Keratinocyte (primary cell): ENCODE measurements at regions not wholly inside any gene's neighbourhood (a gene's known extent, or its start where the extent isn't known, plus 50 kb on each side); places are given as distances from the start of the nearest gene placed in this dataset.

Source experiments
- DNase-seq: peaks from one replicate; pipeline ENCODE4 v3.0.0-alpha.2; 2011; ENCODE audit warnings: low read depth, missing footprints, low spot score
- FAIRE-seq: peaks from 2 replicates; lab custom pipeline; 2011; peaks lifted over from hg19 to GRCh38; lab: Jason Lieb, UNC
- H2AFZ ChIP-seq: 2 replicates; pipeline ENCODE4 v1.6.0; 2012; ENCODE audit warnings: low read length, control low read depth, inconsistent platforms; ENCODE audit not compliant: control insufficient read depth
- H3K27ac ChIP-seq: 2 replicates; pipeline ENCODE4 v1.5.1; 2011; ENCODE audit warnings: low read length; ENCODE audit not compliant: control insufficient read depth, insufficient read depth
- H3K27me3 ChIP-seq: 3 replicates; pipeline ENCODE4 v1.6.0; 2011; ENCODE audit warnings: low read length; ENCODE audit not compliant: control insufficient read depth, insufficient read depth; ENCODE audit errors: extremely low read depth
- H3K36me3 ChIP-seq, 2 experiments: 2 replicates in 1 of 2; 3 replicates in 1 of 2; pipeline ENCODE4 v1.5.1; 2011; ENCODE audit warnings: low read length in 2 of 2, mild to moderate bottlenecking in 1 of 2; ENCODE audit not compliant: control insufficient read depth in 2 of 2, insufficient read depth in 2 of 2; ENCODE audit errors: extremely low read depth in 1 of 2
- H3K4me1 ChIP-seq: 3 replicates; pipeline ENCODE4 v1.5.1; 2011; ENCODE audit warnings: low read length; ENCODE audit not compliant: control insufficient read depth, insufficient read depth; ENCODE audit errors: extremely low read depth
- H3K4me2 ChIP-seq: 3 replicates; pipeline ENCODE4 v1.6.0; 2011; ENCODE audit warnings: low read depth, low read length; ENCODE audit not compliant: control insufficient read depth, insufficient read depth; ENCODE audit errors: extremely low read depth
- H3K4me3 ChIP-seq, 3 experiments: fragments of 200-600 bp in 1 of 3; sonication (generic) in 1 of 3; 2 replicates in 2 of 3; 3 replicates in 1 of 3; pipeline ENCODE4 v1.5.1; 2011 to 2016; ENCODE audit warnings: low read length in 3 of 3, mild to moderate bottlenecking in 3 of 3, control low read depth in 2 of 3, inconsistent platforms in 1 of 3, low read depth in 1 of 3, mixed read lengths in 1 of 3, mixed run types in 1 of 3, moderate library complexity in 1 of 3; ENCODE audit not compliant: control insufficient read depth in 2 of 3, insufficient read depth in 2 of 3; ENCODE audit errors: extremely low read depth in 1 of 3
- H3K79me2 ChIP-seq: 2 replicates; pipeline ENCODE4 v1.6.0; 2012; ENCODE audit warnings: low read length; ENCODE audit not compliant: control insufficient read depth, insufficient read depth
- H3K9ac ChIP-seq: 3 replicates; pipeline ENCODE4 v1.6.0; 2011; ENCODE audit warnings: low read length; ENCODE audit not compliant: control insufficient read depth, insufficient read depth; ENCODE audit errors: extremely low read depth
- H3K9me1 ChIP-seq: 3 replicates; pipeline ENCODE4 v1.6.0; 2011; ENCODE audit warnings: low read length; ENCODE audit not compliant: control insufficient read depth, insufficient read depth; ENCODE audit errors: extremely low read depth
- H3K9me3 ChIP-seq: 2 replicates; pipeline ENCODE4 v1.5.1; 2012; ENCODE audit warnings: low read depth, low read length; ENCODE audit not compliant: control insufficient read depth
- H4K20me1 ChIP-seq: 3 replicates; pipeline ENCODE4 v1.6.0; 2011; ENCODE audit warnings: low read length; ENCODE audit not compliant: control insufficient read depth, insufficient read depth; ENCODE audit errors: extremely low read depth
- EZH2 ChIP-seq: IDR thresholded peaks from one replicate; pipeline ENCODE4 v1.6.1; 2012; ENCODE audit warnings: inconsistent platforms, mild to moderate bottlenecking, low read length, moderate library complexity
- dilution Hi-C: fragments of 300-500 bp; cut with MboI; formaldehyde crosslinking; loops from one replicate; pipeline ENCODE4 v1.7.0; 2020; ENCODE audit warnings: low sequenced_read_pairs; ENCODE audit not compliant: extremely low pct_ligation_motif_present
- TF ChIP-seq, protein P1 (sequence below), 3 experiments: IDR thresholded peaks in 1 of 3; conservative IDR thresholded peaks in 1 of 3; optimal IDR thresholded peaks in 1 of 3; 2 replicates in 2 of 3; 3 replicates in 1 of 3; pipeline versions ENCODE3 to v1.5.1; 2011; ENCODE audit warnings: low read length in 3 of 3, mild to moderate bottlenecking in 3 of 3, moderate library complexity in 2 of 3, control low read depth in 1 of 3, inconsistent platforms in 1 of 3; ENCODE audit not compliant: insufficient read depth in 2 of 3; ENCODE audit errors: extremely low read depth in 1 of 3

DNA sequence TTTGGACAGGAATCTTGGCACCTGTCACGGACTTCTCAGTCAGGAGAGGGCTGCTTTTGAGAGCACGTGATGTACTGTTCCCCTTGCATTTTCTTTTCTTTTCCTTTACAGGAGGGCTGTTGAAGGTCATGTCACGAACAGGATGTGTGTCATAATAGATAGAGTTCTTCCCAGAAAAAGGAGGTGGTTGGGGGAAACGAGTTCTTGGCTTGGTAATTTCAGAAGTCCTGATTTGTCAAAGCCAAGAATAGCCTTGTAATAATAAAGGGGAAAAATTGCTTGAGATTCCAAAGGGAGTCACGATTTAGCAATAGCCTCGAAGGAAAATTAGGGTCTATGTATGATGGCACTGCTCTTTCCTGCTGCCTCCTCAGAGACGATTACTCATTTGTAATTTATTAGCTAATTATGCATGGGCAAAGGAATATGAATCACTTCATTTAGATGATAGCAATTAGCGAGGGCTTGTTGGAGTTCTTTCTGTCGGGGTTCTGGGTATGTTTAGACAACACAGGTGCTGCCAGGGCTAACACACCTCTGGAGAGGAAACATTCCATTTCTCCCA, 277.7 kb upstream of the N4BP1 start:
- H3K36me3 ChIP-seq = no peaks in the 10 kb centered on the region
- no peaks in the 10 kb centered on the region for H3K9me1 ChIP-seq
- H3K9me3 ChIP-seq = no peaks in the 10 kb centered on the region
- H3K4me1 ChIP-seq = no peaks in the 10 kb centered on the region
- H3K4me2 ChIP-seq = no peak overlapping the region
- H3K79me2 ChIP-seq = no peaks in the 10 kb centered on the region
- DNase-seq = no peak
- no peaks in the 10 kb centered on the region for H3K27me3 ChIP-seq
- H4K20me1 ChIP-seq = no peaks in the 10 kb centered on the region
- H3K9ac ChIP-seq = no peak overlapping the region
- H2AFZ ChIP-seq = no peak overlapping the region
- no peak for FAIRE-seq
- no peak overlapping the region for H3K27ac ChIP-seq
- dilution Hi-C loops = no loop called here
- no peak overlapping the region for H3K4me3 ChIP-seq
- TF ChIP-seq, protein P1, sequence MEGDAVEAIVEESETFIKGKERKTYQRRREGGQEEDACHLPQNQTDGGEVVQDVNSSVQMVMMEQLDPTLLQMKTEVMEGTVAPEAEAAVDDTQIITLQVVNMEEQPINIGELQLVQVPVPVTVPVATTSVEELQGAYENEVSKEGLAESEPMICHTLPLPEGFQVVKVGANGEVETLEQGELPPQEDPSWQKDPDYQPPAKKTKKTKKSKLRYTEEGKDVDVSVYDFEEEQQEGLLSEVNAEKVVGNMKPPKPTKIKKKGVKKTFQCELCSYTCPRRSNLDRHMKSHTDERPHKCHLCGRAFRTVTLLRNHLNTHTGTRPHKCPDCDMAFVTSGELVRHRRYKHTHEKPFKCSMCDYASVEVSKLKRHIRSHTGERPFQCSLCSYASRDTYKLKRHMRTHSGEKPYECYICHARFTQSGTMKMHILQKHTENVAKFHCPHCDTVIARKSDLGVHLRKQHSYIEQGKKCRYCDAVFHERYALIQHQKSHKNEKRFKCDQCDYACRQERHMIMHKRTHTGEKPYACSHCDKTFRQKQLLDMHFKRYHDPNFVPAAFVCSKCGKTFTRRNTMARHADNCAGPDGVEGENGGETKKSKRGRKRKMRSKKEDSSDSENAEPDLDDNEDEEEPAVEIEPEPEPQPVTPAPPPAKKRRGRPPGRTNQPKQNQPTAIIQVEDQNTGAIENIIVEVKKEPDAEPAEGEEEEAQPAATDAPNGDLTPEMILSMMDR (optimal IDR thresholded peaks at IDR 0.05 in 1 of 3, IDR thresholded peaks at IDR 0.05 in 1 of 3, conservative IDR thresholded peaks at IDR 0.05 in 1 of 3; ENCODE audit: extremely low read depth in 1 of 3, insufficient read depth in 2 of 3, low read length in 3 of 3) = no peak
- no peak for TF ChIP-seq EZH2

DNA sequence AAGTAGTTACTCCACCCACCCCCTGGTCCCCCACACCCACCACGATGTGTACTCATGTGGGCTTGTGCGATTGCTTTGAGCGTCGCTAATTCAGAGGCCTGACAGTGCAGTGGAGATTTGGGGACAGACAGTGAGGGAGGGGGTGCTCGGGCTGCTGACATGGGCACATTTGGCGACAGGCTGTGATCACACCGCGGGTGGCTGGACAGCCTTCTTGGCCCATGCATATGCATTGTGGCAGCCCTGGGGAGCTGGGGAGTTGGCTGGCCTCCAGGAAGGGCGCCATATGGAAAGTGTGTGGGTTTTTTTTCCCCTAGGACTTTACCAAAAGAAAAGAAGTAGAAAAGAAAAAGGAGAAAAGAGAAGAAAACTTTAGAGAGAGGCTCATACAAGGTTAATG, 275.5 kb upstream of the N4BP1 start:
- dilution Hi-C loops = no loop called here
- no peak for TF ChIP-seq EZH2
- TF ChIP-seq, protein P1 (optimal IDR thresholded peaks at IDR 0.05 in 1 of 3, IDR thresholded peaks at IDR 0.05 in 1 of 3, conservative IDR thresholded peaks at IDR 0.05 in 1 of 3; ENCODE audit: extremely low read depth in 1 of 3, insufficient read depth in 2 of 3, low read length in 3 of 3) = no peak
- FAIRE-seq = no peak

More for the DNA sequence above, 275.5 kb upstream of the N4BP1 start:
- H3K9ac ChIP-seq = no peak overlapping the region
- H3K4me2 ChIP-seq = no peak overlapping the region
- no peaks in the 10 kb centered on the region for H4K20me1 ChIP-seq
- H2AFZ ChIP-seq = no peak overlapping the region
- no peaks in the 10 kb centered on the region for H3K36me3 ChIP-seq
- H3K27me3 ChIP-seq = no peaks in the 10 kb centered on the region
- no peak overlapping the region for H3K27ac ChIP-seq
- no peaks in the 10 kb centered on the region for H3K9me3 ChIP-seq
- no peaks in the 10 kb centered on the region for H3K9me1 ChIP-seq
- no peak for DNase-seq
- no peaks in the 10 kb centered on the region for H3K4me1 ChIP-seq
- no peaks in the 10 kb centered on the region for H3K79me2 ChIP-seq
- H3K4me3 ChIP-seq = no peak overlapping the region
